ENCODE measurements at regions not wholly inside any gene's neighbourhood (a gene's known extent, or its start where the extent isn't known, plus 50 kb on each side); places are given as distances from the start of the nearest gene placed in this dataset.
"Not testable (repeated sequence)": the region's sequence is repeated elsewhere in the genome, so short reads cannot be mapped to it uniquely, and the experiment has no call there.

DNA sequence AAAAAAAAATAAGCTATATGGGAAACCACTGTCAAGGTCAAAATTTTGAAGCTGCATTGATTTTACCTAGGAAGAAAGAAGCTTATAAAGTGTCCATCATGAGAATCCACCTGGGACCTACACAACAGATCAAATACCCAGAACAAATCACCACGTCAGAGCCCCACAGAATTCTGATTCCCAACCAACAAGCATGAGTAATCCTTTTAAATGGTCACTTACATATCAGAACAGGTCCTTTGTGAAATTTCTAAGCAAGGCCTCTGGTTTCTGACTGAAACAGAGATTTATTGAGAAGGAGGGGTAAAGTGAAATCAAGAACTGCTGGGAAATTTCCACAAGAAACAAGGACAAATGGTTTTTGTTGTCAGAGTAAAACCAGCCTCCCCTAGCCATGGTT lies 93.2 kb downstream of the FOXD4L6 start:
- peaks cover 0 to 14% (median 0%) of the 10 kb centered on the region in 11 experiments; a peak in 4 of 22 replicates for H3K9me3 ChIP-seq (replicated peaks in 1 of 11)
- H3K36me3 ChIP-seq: peaks cover 0 to 20% (median 5%) of the 10 kb centered on the region in 11 experiments; a peak in 10 of 22 replicates
- not testable (repeated sequence) for H3K4me2 ChIP-seq, H4K20me1 ChIP-seq, H3K27me3 ChIP-seq, H3K9ac ChIP-seq, H3K27ac ChIP-seq, H3K4me3 ChIP-seq
- peaks cover 5 to 18% (median 7%) of the 10 kb centered on the region in 10 experiments; a peak in 17 of 20 replicates for H3K4me1 ChIP-seq

GRCh38 chr9:41034699-41035197 lies 93.7 kb downstream of the FOXD4L6 start:
- not testable (repeated sequence) for H3K9ac ChIP-seq, H3K4me2 ChIP-seq, H3K27me3 ChIP-seq, H3K4me3 ChIP-seq, H3K27ac ChIP-seq, H4K20me1 ChIP-seq
- H3K4me1 ChIP-seq: peaks cover 5 to 18% (median 7%) of the 10 kb centered on the region in 10 experiments; a peak in 17 of 20 replicates
- peaks cover 0 to 20% (median 5%) of the 10 kb centered on the region in 11 experiments; a peak in 10 of 22 replicates for H3K36me3 ChIP-seq
- H3K9me3 ChIP-seq (replicated peaks in 1 of 11): peaks cover 0 to 14% (median 0%) of the 10 kb centered on the region in 11 experiments; a peak in 4 of 22 replicates

GRCh38 chr9:41033877-41034276 lies 94.6 kb downstream of the FOXD4L6 start:
- not testable (repeated sequence) for H3K27ac ChIP-seq, H3K27me3 ChIP-seq, H3K4me2 ChIP-seq, H3K4me3 ChIP-seq, H3K9ac ChIP-seq, H4K20me1 ChIP-seq
- Histone ChIP-seq H3K9me3 (replicated peaks in 1 of 11) (peaks cover 0 to 14% (median 0%) of the 10 kb centered on the region in 11 experiments; a peak in 4 of 22 replicates), H3K4me1 (peaks cover 5 to 18% (median 7%) of the 10 kb centered on the region in 10 experiments; a peak in 17 of 20 replicates), H3K36me3 (peaks cover 0 to 16% (median 5%) of the 10 kb centered on the region in 11 experiments; a peak in 10 of 22 replicates)

GRCh38 chr9:41033360-41033759 lies 95.1 kb downstream of the FOXD4L6 start:
- not testable (repeated sequence) for H3K4me3 ChIP-seq, H3K27ac ChIP-seq, H3K27me3 ChIP-seq, H3K4me2 ChIP-seq, H3K9ac ChIP-seq, H4K20me1 ChIP-seq
- peaks cover 0 to 14% (median 0%) of the 10 kb centered on the region in 11 experiments; a peak in 4 of 22 replicates for H3K9me3 ChIP-seq (replicated peaks in 1 of 11)
- H3K36me3 ChIP-seq: peaks cover 0 to 16% (median 5%) of the 10 kb centered on the region in 11 experiments; a peak in 10 of 22 replicates
- H3K4me1 ChIP-seq: peaks cover 5 to 18% (median 7%) of the 10 kb centered on the region in 10 experiments; a peak in 17 of 20 replicates

GRCh38 chr9:41026912-41027676 lies 101.4 kb downstream of the FOXD4L6 start:
- H3K9me3 ChIP-seq (replicated peaks in 1 of 11); H3K4me2 ChIP-seq; H3K27ac ChIP-seq: not testable (repeated sequence)

DNA sequence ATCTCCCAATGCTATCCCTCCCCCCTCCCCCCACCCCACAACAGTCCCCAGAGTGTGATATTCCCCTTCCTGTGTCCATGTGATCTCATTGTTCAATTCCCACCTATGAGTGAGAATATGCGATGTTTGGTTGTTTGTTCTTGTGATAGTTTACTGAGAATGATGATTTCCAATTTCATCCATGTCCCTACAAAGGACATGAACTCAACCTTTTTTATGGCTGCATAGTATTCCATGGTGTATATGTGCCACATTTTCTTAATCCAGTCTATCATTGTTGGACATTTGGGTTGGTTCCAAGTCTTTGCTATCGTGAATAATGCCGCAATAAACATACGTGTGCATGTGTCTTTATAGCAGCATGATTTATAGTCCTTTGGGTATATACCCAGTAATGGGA lies 106.1 kb downstream of the FOXD4L6 start:
- H3K4me2 ChIP-seq, H3K27ac ChIP-seq, H3K9ac ChIP-seq: not testable (repeated sequence)

More at GRCh38 chr9:41026912-41027676, 101.4 kb downstream of the FOXD4L6 start:
- not testable (repeated sequence) for H4K20me1 ChIP-seq, H3K4me3 ChIP-seq, H3K36me3 ChIP-seq, H3K27me3 ChIP-seq, H3K9ac ChIP-seq
- peaks cover 5 to 15% (median 7%) of the 10 kb centered on the region in 10 experiments; a peak in 17 of 20 replicates for H3K4me1 ChIP-seq

GRCh38 chr9:41019858-41020562 lies 108.5 kb downstream of the FOXD4L6 start:
- Histone ChIP-seq H3K36me3 (peaks cover 0 to 23% (median 5%) of the 10 kb centered on the region in 11 experiments; a peak in 7 of 22 replicates), H3K4me1 (peaks cover 0 to 10% (median 0%) of the 10 kb centered on the region in 10 experiments; a peak in 2 of 20 replicates)
- H3K4me2 ChIP-seq; H3K27me3 ChIP-seq; H3K4me3 ChIP-seq; H4K20me1 ChIP-seq; H3K27ac ChIP-seq; H3K9me3 ChIP-seq (replicated peaks in 1 of 11); H3K9ac ChIP-seq: not testable (repeated sequence)

More for the DNA sequence above, 106.1 kb downstream of the FOXD4L6 start:
- H3K4me3 ChIP-seq; H4K20me1 ChIP-seq; H3K9me3 ChIP-seq (replicated peaks in 1 of 11); H3K27me3 ChIP-seq: not testable (repeated sequence)
- Histone ChIP-seq H3K4me1 (peaks cover 0 to 10% (median 0%) of the 10 kb centered on the region in 10 experiments; a peak in 2 of 20 replicates), H3K36me3 (peaks cover 0 to 23% (median 5%) of the 10 kb centered on the region in 11 experiments; a peak in 5 of 22 replicates)

GRCh38 chr9:41018948-41019347 lies 109.5 kb downstream of the FOXD4L6 start:
- Histone ChIP-seq H3K4me1 (peaks cover 0 to 10% (median 0%) of the 10 kb centered on the region in 10 experiments; a peak in 2 of 20 replicates), H3K36me3 (peaks cover 2 to 29% (median 12%) of the 10 kb centered on the region in 11 experiments; a peak in 17 of 22 replicates)
- not testable (repeated sequence) for H3K9ac ChIP-seq; H3K4me2 ChIP-seq; H3K4me3 ChIP-seq; H4K20me1 ChIP-seq; H3K27me3 ChIP-seq; H3K9me3 ChIP-seq (replicated peaks in 1 of 11); H3K27ac ChIP-seq

DNA sequence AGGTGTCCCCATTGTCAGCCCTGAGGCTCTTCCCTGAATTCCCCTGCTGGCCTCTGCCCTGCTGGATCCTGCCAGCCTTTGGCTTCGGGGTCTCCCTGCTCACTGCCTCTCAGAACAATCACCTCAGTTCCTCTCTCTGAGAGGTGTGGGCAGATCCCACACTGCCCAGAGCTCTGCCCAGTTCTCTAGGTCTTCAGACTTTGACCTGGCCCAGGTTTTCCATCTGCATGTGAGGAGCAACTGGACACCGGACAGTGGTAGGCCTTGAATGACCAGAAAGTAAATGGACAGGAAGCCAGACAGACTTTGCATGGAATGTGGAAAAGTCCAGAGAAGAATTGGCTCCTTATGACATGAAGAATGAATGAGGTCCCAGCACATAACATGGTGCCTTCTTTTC lies 111.8 kb downstream of the FOXD4L6 start:
- Histone ChIP-seq H3K36me3 (peaks cover 12 to 47% (median 22%) of the 10 kb centered on the region in 11 experiments; a peak in 21 of 22 replicates), H3K4me1 (peaks cover 0 to 10% (median 0%) of the 10 kb centered on the region in 10 experiments; a peak in 2 of 20 replicates)
- H3K9ac ChIP-seq; H3K4me3 ChIP-seq; H3K9me3 ChIP-seq (replicated peaks in 1 of 11); H3K27ac ChIP-seq; H3K27me3 ChIP-seq; H3K4me2 ChIP-seq; H4K20me1 ChIP-seq: not testable (repeated sequence)

DNA sequence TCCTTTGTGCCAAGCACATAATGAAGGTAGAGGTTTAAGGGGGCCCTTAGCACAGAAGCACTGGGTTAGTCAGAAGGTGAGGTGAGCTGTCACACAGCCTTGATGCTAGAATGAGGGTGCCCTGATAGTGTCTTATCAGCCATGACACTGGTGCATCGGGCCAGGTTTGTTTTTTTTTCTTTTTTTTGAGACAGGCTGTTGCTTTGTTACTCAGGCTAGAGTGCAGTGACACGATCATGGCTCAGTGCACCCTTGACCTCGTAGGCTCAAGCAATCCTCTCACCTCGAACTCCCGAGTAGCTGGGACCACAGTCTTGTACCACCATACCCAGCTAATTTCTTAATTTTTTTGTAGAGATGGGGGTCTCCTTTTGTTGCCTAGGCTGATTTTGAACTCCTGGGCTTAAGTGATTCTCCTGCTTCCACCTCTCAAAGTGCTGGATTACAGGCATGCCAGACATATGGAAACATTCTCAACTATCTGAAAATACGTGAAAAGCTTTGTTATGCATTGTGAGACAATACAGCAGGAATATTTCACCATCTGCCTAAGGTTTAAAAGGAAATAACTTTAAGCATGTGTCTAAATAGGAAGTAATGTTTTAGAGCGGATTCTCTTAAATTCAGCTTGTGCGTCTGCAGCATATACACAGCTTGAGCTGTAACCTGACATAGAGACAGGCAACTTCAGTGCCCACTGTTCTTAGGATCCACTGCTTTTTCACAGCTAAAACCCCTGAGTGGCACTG lies 128.4 kb downstream of the FOXD4L6 start:
- not testable (repeated sequence) for H3K4me2 ChIP-seq, H3K27ac ChIP-seq
- peaks cover 10 to 52% (median 28%) of the 10 kb centered on the region in 11 experiments for H3K36me3 ChIP-seq

GRCh38 chr9:40995490-40995889 lies 133.0 kb downstream of the FOXD4L6 start:
- H3K4me2 ChIP-seq: peak overlapping the region in 3 of 11 experiments; percentile 14 to 50 (median 30); a peak in 4 of 22 replicates
- not testable (repeated sequence) for H3K4me3 ChIP-seq; H4K20me1 ChIP-seq; H3K9me3 ChIP-seq (replicated peaks in 1 of 11); H3K9ac ChIP-seq; H3K27ac ChIP-seq; H3K27me3 ChIP-seq
- H3K36me3 ChIP-seq: peaks cover 10 to 40% (median 26%) of the 10 kb centered on the region in 11 experiments
- peaks cover 13 to 43% (median 24%) of the 10 kb centered on the region in 10 experiments for H3K4me1 ChIP-seq

More for the DNA sequence above, 128.4 kb downstream of the FOXD4L6 start:
- H4K20me1 ChIP-seq: peaks cover 0 to 15% (median 0%) of the 10 kb centered on the region in 11 experiments; a peak in 5 of 22 replicates
- not testable (repeated sequence) for H3K27me3 ChIP-seq; H3K4me1 ChIP-seq; H3K9ac ChIP-seq; H3K9me3 ChIP-seq (replicated peaks in 1 of 11); H3K4me3 ChIP-seq

DNA sequence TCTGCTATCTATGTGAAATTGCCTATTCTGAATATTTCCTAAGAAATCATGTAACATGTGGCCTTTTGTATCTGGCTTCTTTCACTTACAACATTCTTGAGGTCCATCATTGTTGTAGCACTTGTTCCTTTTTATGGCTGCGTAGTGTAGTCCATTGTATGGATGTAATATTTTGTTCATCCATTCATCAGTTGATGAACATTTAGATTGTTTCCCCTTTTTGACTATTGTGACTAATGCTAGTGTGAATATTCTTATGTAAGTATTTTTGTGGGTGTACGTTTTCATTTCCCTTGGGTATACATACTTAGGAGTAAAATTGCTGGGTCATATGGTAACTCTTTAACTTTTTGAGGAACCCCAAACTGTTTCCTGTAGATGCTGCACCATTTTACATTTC lies 134.6 kb downstream of the FOXD4L6 start:
- Histone ChIP-seq H3K4me3 (peak overlapping the region in 4 of 10 experiments; percentile 78 to 97 (median 88); a peak in 10 of 20 replicates), H3K27ac (peak overlapping the region in 6 of 11 experiments; percentile 87 to 99 (median 92); a peak in 8 of 22 replicates), H3K4me1 (peaks cover 13 to 43% (median 24%) of the 10 kb centered on the region in 10 experiments), H3K36me3 (peaks cover 10 to 26% (median 21%) of the 10 kb centered on the region in 11 experiments; a peak in 20 of 22 replicates), H3K9ac (peak overlapping the region in 3 of 11 experiments; percentile 86 to 99 (median 91); a peak in 2 of 22 replicates), H3K4me2 (peak overlapping the region; percentile 50 to 96 (median 80))
- not testable (repeated sequence) for H4K20me1 ChIP-seq; H3K9me3 ChIP-seq (replicated peaks in 1 of 11); H3K27me3 ChIP-seq
